Heart left ventricle (tissue), 16 donors: ENCODE measurements at regions not wholly inside any gene's neighbourhood (a gene's known extent, or its start where the extent isn't known, plus 50 kb on each side); places are given as distances from the start of the nearest gene placed in this dataset.
A peak's percentile ranks its signal among the peaks of the same experiment; 100 is the strongest.

ENCODE experiments used
- ATAC-seq, 4 donors: fragments of 200-7000 bp; cut with Tn5 transposase; one replicate each; pipeline ENCODE4 v1.9.1; 2020 to 2022; ENCODE audit warnings: moderate library complexity in 4 of 4, mild to moderate bottlenecking in 3 of 4, moderate number of reproducible peaks in 1 of 4
- DNase-seq, 5 donors: peaks; one replicate each; pipeline ENCODE4 v3.0.0-alpha.2; 2020
- H3K27ac ChIP-seq, 12 donors: fragments of 200-600 bp; sonication (generic) in 4 of 12; one replicate each; pipeline versions ENCODE4 v1.5.0 to v1.8.0; 2016 to 2022; ENCODE audit warnings: mild to moderate bottlenecking in 2 of 12
- H3K27me3 ChIP-seq, 9 donors: fragments of 200-600 bp; sonication (generic) in 2 of 9; one replicate each; pipeline versions ENCODE4 v1.5.1 to v1.8.0; 2016 to 2022; ENCODE audit warnings: mild to moderate bottlenecking in 3 of 9
- H3K36me3 ChIP-seq, 9 donors: fragments of 200-600 bp; sonication (generic) in 2 of 9; one replicate each; pipeline versions ENCODE4 v1.5.0 to v1.8.0; 2018 to 2022; ENCODE audit warnings: mild to moderate bottlenecking in 2 of 9
- H3K4me1 ChIP-seq, 12 donors: fragments of 200-600 bp; sonication (generic) in 4 of 12; one replicate each; pipeline versions ENCODE4 v1.5.0 to v1.8.0; 2016 to 2022; ENCODE audit warnings: mild to moderate bottlenecking in 3 of 12
- H3K4me3 ChIP-seq, 12 donors: fragments of 200-600 bp; sonication (generic) in 4 of 12; one replicate each; pipeline versions ENCODE4 v1.5.0 to v1.8.0; 2017 to 2022; ENCODE audit warnings: mild to moderate bottlenecking in 9 of 12, moderate library complexity in 4 of 12
- H3K9me3 ChIP-seq, 12 donors: fragments of 200-600 bp; sonication (generic) in 4 of 12; one replicate each; pipeline versions ENCODE4 v1.5.0 to v1.8.0; 2016 to 2022; ENCODE audit warnings: mild to moderate bottlenecking in 1 of 12
- CTCF ChIP-seq, 12 donors: fragments of 200-600 bp; sonication (generic) in 4 of 12; IDR thresholded peaks; one replicate each; pipeline versions ENCODE4 v1.5.0 to v1.8.0; 2018 to 2022; ENCODE audit warnings: antibody characterized with exemption in 12 of 12, mild to moderate bottlenecking in 5 of 12
- POLR2A ChIP-seq, 2 donors: fragments of 450-650 bp; IDR thresholded peaks; one replicate each; pipeline ENCODE4 v1.6.1; 2017; ENCODE audit warnings: antibody characterized with exemption in 2 of 2, mild to moderate bottlenecking in 2 of 2, moderate library complexity in 2 of 2
- WGBS, 4 donors: extraction: QIAGEN DNeasy Blood & Tissue Kit in 2 of 4; methylation state at CpG; one replicate each; pipeline versions ENCODE4 v1.1.5 to v1.1.7; 2013 to 2018; 5-methylcytosine and 5-hydroxymethylcytosine counted together
- intact Hi-C, 10 donors: fragments of 100-400 bp; cut with DNase I; formaldehyde crosslinking; loops; one replicate each; pipeline versions ENCODE4 v1.11.1 to v1.14.2; 2022
- donor health status: ischemic (EF 13 %, LVEDD 7.1; RV severe dilation, severe dysfunction).
- donor health status: healthy with polysubstance abuse.
- donor health status: DM: no; HTN: yes; CAD: no.
- donor health status: DM: no; HTN: no; CAD: no.
- donor health status: ischemic (EF 25% LVEDD 6.9; RV normal size, moderate dysfunction).
- donor health status: ischemic (EF 25% LVEDD 5.7; RV mildly dilated, moderate dysfunction).
- donor health status: healthy.
- donor health status: DM: yes; HTN: yes; CAD: no.
- donor health status: ischemic (EF 35%, LVEDD 5.7; RV mildly dilated, moderate dysfunction).
- donor health status: nonischemic (EF 11% LVEDD 7.7; RV severe dilation, severe dysfunction).
- donor health status: DM: yes; HTN: yes; CAD: no.
- donor health status: PGD.
- donor health status: ischemic (EF 29% LVEDD 5.4; RV normal size, mild dysfunction).
- donor health status: nonischemic (EF 23%, LVEDD 6.1; RV moderate dilation, normal function).

GRCh38 chr21:27407271-27407670 lies 440.4 kb upstream of the ADAMTS5 start:
- Histone ChIP-seq H3K4me3 (no peak overlapping the region), H3K27me3 (no peaks in the 10 kb centered on the region), H3K36me3 (no peaks in the 10 kb centered on the region), H3K4me1 (peaks cover 0 to 35% (median 18%) of the 10 kb centered on the region in 12 donors), H3K27ac (peak overlapping the region in 6 of 12 donors; percentile 3 to 66 (median 13)), H3K9me3 (no peaks in the 10 kb centered on the region)
- TF ChIP-seq POLR2A (IDR thresholded peaks at IDR 0.05) (no peak), CTCF (IDR thresholded peaks at IDR 0.05) (no peak)
- intact Hi-C loops, result loop anchor here in 1 of 10 donors (10.0 kb wide), 1 partner anchor 58 kb away; no protein-coding TSS in a partner anchor
- ATAC-seq (no peak), DNase-seq (no peak)
- 46 to 69% (median 55%) methylated on average over 5 of the region's 5 CpGs for WGBS, 4 donors

GRCh38 chr21:27406300-27407009 lies 439.6 kb upstream of the ADAMTS5 start:
- DNase-seq, result no peak
- ATAC-seq, result peak; percentile 48 to 85 (median 66)
- H3K4me3 ChIP-seq, result no peak overlapping the region
- WGBS, 4 donors, result 39 to 60% (median 48%) methylated on average over 3 of the region's 3 CpGs
- H3K9me3 ChIP-seq, result no peaks in the 10 kb centered on the region
- peak overlapping the region in 10 of 12 donors; percentile 7 to 66 (median 28) for H3K27ac ChIP-seq
- intact Hi-C loops, result loop anchor here in 1 of 10 donors (10.0 kb wide), 1 partner anchor 58 kb away; no protein-coding TSS in a partner anchor
- H3K4me1 ChIP-seq, result peaks cover 0 to 35% (median 18%) of the 10 kb centered on the region in 12 donors
- TF ChIP-seq CTCF (IDR thresholded peaks at IDR 0.05) (no peak), POLR2A (IDR thresholded peaks at IDR 0.05) (no peak)
- H3K27me3 ChIP-seq, result no peaks in the 10 kb centered on the region
- no peaks in the 10 kb centered on the region for H3K36me3 ChIP-seq

- Histone ChIP-seq H3K9me3 (no peaks in the 10 kb centered on the region), H3K4me1 (peaks cover 0 to 26% (median 18%) of the 10 kb centered on the region in 12 donors), H3K27ac (no peak overlapping the region), H3K27me3 (no peaks in the 10 kb centered on the region), H3K4me3 (no peak overlapping the region), H3K36me3 (no peaks in the 10 kb centered on the region)
- TF ChIP-seq CTCF (IDR thresholded peaks at IDR 0.05) (no peak), POLR2A (IDR thresholded peaks at IDR 0.05) (no peak)
- intact Hi-C loops, result loop anchor here in 1 of 10 donors (10.0 kb wide), 1 partner anchor 62 kb away; no protein-coding TSS in a partner anchor
- 90 to 95% (median 94%) methylated on average over 3 of the region's 3 CpGs for WGBS, 4 donors
- no peak for ATAC-seq
- DNase-seq, result no peak
Observed at GRCh38 chr21:27403011-27403410, 436.1 kb upstream of the ADAMTS5 start.

- Histone ChIP-seq H3K4me1 (peaks cover 0 to 9% (median 0%) of the 10 kb centered on the region in 12 donors), H3K36me3 (no peaks in the 10 kb centered on the region), H3K4me3 (no peak overlapping the region), H3K27ac (no peak overlapping the region), H3K9me3 (no peaks in the 10 kb centered on the region), H3K27me3 (no peaks in the 10 kb centered on the region)
- intact Hi-C loops, result loop anchor here in 1 of 10 donors (10.0 kb wide), 1 partner anchor 65 kb away; no protein-coding TSS in a partner anchor
- DNase-seq (no peak), ATAC-seq (peak in 1 of 4 donors; percentile 45)
- 28 to 41% (median 33%) methylated on average over 4 of the region's 4 CpGs for WGBS, 4 donors
- TF ChIP-seq CTCF (IDR thresholded peaks at IDR 0.05) (no peak), POLR2A (IDR thresholded peaks at IDR 0.05) (no peak)
Observed at GRCh38 chr21:27400045-27400444, 433.2 kb upstream of the ADAMTS5 start.
